Breast epithelium (tissue), 4 donors: ENCODE measurements at regions not wholly inside any gene's neighbourhood (a gene's known extent, or its start where the extent isn't known, plus 50 kb on each side); places are given as distances from the start of the nearest gene placed in this dataset.
A peak's percentile ranks its signal among the peaks of the same experiment; 100 is the strongest.

Experiments
- DNase-seq, 2 donors: peaks; one replicate each; pipeline ENCODE4 v3.0.0-alpha.2; 2019; ENCODE audit warnings: low spot score in 2 of 2
- H3K27ac ChIP-seq, 2 donors: fragments of 200-600 bp; sonication (generic) in 1 of 2; one replicate each; pipeline ENCODE4 v1.5.1; 2016 to 2019; ENCODE audit warnings: mild to moderate bottlenecking in 1 of 2
- H3K27me3 ChIP-seq, 2 donors: fragments of 200-600 bp; sonication (generic) in 1 of 2; one replicate each; pipeline versions ENCODE4 v1.5.1 to v1.6.0; 2017 to 2019; ENCODE audit warnings: control low read depth in 1 of 2, mild to moderate bottlenecking in 1 of 2
- H3K36me3 ChIP-seq: fragments of 200-600 bp; one replicate; pipeline ENCODE4 v1.5.1; 2019
- H3K4me1 ChIP-seq, 2 donors: fragments of 200-600 bp; sonication (generic); one replicate each; pipeline ENCODE4 v1.5.1; 2016 to 2019; ENCODE audit warnings: control low read depth in 1 of 2
- H3K4me3 ChIP-seq, 3 donors: fragments of 200-600 bp; sonication (generic); 1 replicate in 2 of 3; 2 replicates in 1 of 3; pipeline ENCODE4 v1.5.1; 2016 to 2019; ENCODE audit warnings: mild to moderate bottlenecking in 3 of 3, moderate library complexity in 2 of 3
- H3K9me3 ChIP-seq, 2 donors: fragments of 200-600 bp; sonication (generic) in 1 of 2; one replicate each; pipeline ENCODE4 v1.5.1; 2016 to 2019; ENCODE audit warnings: control low read depth in 1 of 2
- POLR2A ChIP-seq: fragments of 450-650 bp; IDR thresholded peaks from one replicate; pipeline ENCODE4 v1.6.1; 2016; ENCODE audit warnings: antibody characterized with exemption, mild to moderate bottlenecking, moderate library complexity
- POLR2AphosphoS5 ChIP-seq, 3 donors: sonication (generic); formaldehyde crosslinking; IDR thresholded peaks; one replicate each; pipeline ENCODE4 v1.6.1; 2017; ENCODE audit warnings: antibody characterized with exemption in 3 of 3
- intact Hi-C: fragments of 100-400 bp; cut with DNase I; formaldehyde crosslinking; loops from one replicate; pipeline ENCODE4 v1.15.1; 2023; ENCODE audit warnings: low total_unique reads
- TF ChIP-seq, protein P1 (sequence below), 3 donors: fragments of 450-650 bp; IDR thresholded peaks; one replicate each; pipeline ENCODE4 v1.5.1; 2016 to 2017; ENCODE audit warnings: antibody characterized with exemption in 3 of 3, mild to moderate bottlenecking in 3 of 3, moderate library complexity in 3 of 3

DNA sequence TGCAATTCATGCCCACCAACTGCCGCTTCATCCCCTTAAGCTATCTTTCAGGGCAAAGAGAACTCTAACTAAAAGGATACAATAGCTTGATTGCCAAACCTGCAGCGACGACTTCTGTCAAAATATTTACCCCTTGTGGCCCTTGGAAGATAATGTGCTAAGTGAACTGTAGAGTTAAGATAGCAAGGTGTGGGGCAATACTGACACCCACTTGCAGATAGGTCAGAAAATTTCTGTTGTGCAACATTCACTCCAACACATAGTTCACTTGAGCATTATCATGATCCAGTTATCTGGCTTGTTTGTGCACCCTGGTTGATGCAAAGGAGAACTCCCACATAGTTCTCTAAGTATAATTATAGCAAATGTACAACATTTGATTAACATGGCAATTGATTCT is 55.6 kb downstream of the RHOXF2B start:
- TF ChIP-seq POLR2AphosphoS5 (IDR thresholded peaks at IDR 0.05) = no peak
- TF ChIP-seq POLR2A = no peak
- TF ChIP-seq, protein P1, sequence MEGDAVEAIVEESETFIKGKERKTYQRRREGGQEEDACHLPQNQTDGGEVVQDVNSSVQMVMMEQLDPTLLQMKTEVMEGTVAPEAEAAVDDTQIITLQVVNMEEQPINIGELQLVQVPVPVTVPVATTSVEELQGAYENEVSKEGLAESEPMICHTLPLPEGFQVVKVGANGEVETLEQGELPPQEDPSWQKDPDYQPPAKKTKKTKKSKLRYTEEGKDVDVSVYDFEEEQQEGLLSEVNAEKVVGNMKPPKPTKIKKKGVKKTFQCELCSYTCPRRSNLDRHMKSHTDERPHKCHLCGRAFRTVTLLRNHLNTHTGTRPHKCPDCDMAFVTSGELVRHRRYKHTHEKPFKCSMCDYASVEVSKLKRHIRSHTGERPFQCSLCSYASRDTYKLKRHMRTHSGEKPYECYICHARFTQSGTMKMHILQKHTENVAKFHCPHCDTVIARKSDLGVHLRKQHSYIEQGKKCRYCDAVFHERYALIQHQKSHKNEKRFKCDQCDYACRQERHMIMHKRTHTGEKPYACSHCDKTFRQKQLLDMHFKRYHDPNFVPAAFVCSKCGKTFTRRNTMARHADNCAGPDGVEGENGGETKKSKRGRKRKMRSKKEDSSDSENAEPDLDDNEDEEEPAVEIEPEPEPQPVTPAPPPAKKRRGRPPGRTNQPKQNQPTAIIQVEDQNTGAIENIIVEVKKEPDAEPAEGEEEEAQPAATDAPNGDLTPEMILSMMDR (IDR thresholded peaks at IDR 0.05) = no peak
- Histone ChIP-seq H3K4me3 (no peak overlapping the region), H3K36me3 (no peaks in the 10 kb centered on the region), H3K9me3 (no peaks in the 10 kb centered on the region), H3K4me1 (no peaks in the 10 kb centered on the region), H3K27ac (no peak overlapping the region), H3K27me3 (peaks cover 0 to 38% of the 10 kb centered on the region in 2 donors)
- no peak for DNase-seq
- intact Hi-C loops = no loop called here

DNA sequence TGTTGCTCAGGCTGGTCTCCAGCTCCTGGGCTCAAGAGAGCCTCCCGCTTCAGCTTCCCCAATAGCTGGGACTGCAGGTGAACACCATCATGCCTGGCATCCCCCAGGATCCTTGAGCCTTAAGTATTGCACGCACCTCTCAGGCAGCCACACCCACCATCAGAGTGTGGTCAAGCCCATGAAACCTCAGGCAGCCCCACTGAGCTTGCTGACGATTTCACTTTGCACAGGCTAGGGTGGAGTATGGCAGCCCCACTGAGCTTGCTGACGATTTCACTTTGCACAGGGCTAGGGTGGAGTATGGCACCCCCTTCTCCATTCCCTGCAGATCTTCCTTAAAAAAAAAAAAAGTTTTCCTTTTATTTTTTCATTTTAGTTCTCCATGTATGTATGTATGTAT is 57.2 kb downstream of the RHOXF2B start:
- Histone ChIP-seq H3K4me1 (no peaks in the 10 kb centered on the region), H3K27ac (no peak overlapping the region), H3K9me3 (no peaks in the 10 kb centered on the region), H3K36me3 (no peaks in the 10 kb centered on the region), H3K27me3 (peaks cover 0 to 52% of the 10 kb centered on the region in 2 donors), H3K4me3 (no peak overlapping the region)
- DNase-seq = no peak
- no peak for TF ChIP-seq POLR2A
- TF ChIP-seq, protein P1 (IDR thresholded peaks at IDR 0.05) = no peak
- no peak for TF ChIP-seq POLR2AphosphoS5 (IDR thresholded peaks at IDR 0.05)
- intact Hi-C loops = no loop called here

DNA sequence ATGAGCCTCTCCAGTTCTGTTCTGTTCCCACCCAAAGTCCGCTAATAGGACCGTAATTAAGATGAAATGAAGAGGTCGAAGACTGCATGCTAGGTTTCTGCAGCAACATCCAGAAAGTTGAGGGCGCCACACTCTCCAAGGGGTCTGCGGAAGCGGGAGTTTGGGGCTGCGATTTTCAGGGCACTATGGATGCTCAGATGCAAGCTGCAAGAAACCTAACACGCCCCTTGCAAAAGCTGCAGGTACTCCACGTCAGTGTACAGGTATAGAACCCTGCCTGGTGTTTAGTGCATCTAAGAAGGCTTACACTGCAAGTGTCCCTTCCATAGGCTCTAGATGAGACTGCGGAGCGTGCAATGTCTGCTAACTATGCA is 61.4 kb downstream of the RHOXF2B start:
- Histone ChIP-seq H3K36me3 (no peaks in the 10 kb centered on the region), H3K27ac (no peak overlapping the region), H3K9me3 (no peaks in the 10 kb centered on the region), H3K4me1 (no peaks in the 10 kb centered on the region), H3K27me3 (peaks cover 0 to 46% of the 10 kb centered on the region in 2 donors), H3K4me3 (peak overlapping the region in 2 of 3 donors; percentile 44 to 62)
- intact Hi-C loops = no loop called here
- TF ChIP-seq POLR2A (no peak), POLR2AphosphoS5 (IDR thresholded peaks at IDR 0.05) (no peak)
- TF ChIP-seq, protein P1 (IDR thresholded peaks at IDR 0.05) = no peak
- DNase-seq = no peak

DNA sequence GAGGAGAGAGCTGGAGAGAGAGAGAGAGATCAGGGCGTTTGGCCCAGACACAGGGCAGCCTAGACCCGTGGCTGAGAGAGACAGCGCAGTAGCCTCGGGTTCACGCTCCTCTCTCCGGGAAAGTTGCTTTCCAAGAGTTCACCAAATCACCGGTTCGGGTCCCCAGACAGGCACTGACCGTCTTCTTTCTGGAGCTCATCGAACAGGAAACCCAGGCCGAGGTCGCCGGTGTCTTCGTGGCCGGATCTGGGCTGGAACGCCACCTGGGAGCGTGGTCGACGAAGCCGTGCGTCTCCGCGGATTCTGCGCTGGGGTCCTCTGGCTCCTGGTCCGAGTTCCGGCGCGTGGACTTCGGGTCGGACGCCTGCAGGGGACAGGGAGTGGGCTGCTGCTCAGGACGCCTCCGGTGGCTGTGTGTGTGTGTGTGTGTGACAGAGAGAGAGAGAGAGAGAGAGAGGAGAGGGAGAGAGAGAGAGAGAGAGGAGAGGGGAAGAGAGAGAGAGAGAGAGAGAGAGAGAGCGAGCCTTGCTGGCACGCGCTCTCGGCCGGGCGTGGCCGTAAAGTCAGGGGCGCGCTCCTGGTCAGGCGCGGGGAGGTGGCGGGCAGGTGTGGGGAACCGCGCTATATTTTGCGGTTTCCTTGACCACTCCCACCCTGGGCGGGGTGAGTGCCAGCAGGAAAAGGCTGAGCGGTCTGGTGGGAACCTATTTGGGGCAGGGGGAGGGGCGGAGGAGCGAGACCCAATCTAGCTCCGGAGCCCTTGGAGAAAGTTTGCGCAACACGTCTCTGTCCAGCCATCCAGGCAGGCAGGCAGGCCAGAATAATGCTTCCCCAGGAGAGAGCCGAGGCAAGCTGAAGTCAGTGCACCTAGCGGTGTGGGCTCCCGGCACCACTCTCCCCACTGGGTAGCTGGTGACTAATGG is 62.1 kb downstream of the RHOXF2B start:
- DNase-seq = no peak
- Histone ChIP-seq H3K36me3 (no peaks in the 10 kb centered on the region), H3K27me3 (peaks cover 0 to 45% of the 10 kb centered on the region in 2 donors), H3K4me1 (no peaks in the 10 kb centered on the region), H3K9me3 (no peaks in the 10 kb centered on the region), H3K27ac (no peak overlapping the region), H3K4me3 (peak overlapping the region; percentile 22 to 62 (median 44))
- TF ChIP-seq, protein P1 (IDR thresholded peaks at IDR 0.05) = peak in 2 of 3 donors; percentile 14 to 18
- TF ChIP-seq POLR2AphosphoS5 (IDR thresholded peaks at IDR 0.05) (no peak), POLR2A (no peak)
- intact Hi-C loops = no loop called here

DNA sequence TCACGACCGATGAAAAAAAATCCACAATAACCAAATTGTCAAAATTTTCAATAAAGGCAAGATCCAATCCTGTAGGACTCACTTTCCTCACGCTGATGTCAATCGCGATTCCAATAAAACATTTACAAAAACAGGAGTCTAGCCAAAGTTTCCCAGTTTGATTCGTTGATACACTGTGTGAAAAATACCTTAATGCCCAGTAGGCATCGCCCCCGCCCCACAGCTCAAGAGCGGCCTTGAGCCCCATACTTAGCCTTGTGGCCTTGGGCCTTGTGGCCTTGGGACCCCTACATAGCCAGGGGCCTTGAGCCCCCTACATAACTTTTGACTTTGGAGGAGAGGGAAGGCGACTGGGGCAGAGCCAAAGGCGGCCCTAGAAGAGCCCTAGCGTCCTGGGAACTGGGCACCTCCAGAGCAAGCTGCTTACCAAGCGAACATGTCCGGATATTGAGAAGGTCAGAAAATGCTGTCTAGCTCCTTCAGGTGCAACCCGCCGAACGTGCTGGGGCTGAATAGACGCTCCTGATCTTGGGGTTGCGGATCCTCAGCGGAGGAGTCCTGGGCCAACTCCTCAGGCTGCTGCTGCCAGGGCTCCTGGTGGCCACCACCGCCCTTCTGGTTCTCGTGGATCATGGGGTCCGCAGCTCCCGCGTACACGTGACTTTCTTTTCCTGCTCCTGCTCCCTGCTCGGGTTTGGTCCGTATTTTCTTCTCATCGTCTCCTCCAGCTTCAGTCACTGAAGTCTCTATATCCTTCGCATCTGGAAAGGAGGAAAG is 62.9 kb downstream of the RHOXF2B start:
- Histone ChIP-seq H3K27me3 (peaks cover 0 to 38% of the 10 kb centered on the region in 2 donors), H3K36me3 (no peaks in the 10 kb centered on the region), H3K9me3 (no peaks in the 10 kb centered on the region), H3K27ac (no peak overlapping the region), H3K4me1 (no peaks in the 10 kb centered on the region), H3K4me3 (peak overlapping the region; percentile 22 to 62 (median 44))
- intact Hi-C loops = no loop called here
- DNase-seq = no peak
- TF ChIP-seq, protein P1 (IDR thresholded peaks at IDR 0.05) = no peak
- no peak for TF ChIP-seq POLR2AphosphoS5 (IDR thresholded peaks at IDR 0.05)
- TF ChIP-seq POLR2A = no peak
